Panc1 (cell line): ENCODE measurements at regions not wholly inside any gene's neighbourhood (a gene's known extent, or its start where the extent isn't known, plus 50 kb on each side); places are given as distances from the start of the nearest gene placed in this dataset.

Experiments
- ATAC-seq: fragments of 200-7000 bp; cut with Tn5 transposase; 2 replicates; pipeline ENCODE4 v1.9.1; 2020; ENCODE audit warnings: mild to moderate bottlenecking, moderate library complexity
- BruUV-seq: library from RNA; stranded (reverse); fragments of 400-500 nt; replicated peaks from 2 replicates; lab custom pipeline; 2021; lab: Mats Ljungman, UMichigan
- CTCF ChIA-PET: fragments of 300-600 bp; sonication (Branson Sonifier 250); formaldehyde crosslinking; loops from one replicate; lab custom pipeline; 2022; ENCODE audit warnings: antibody characterized with exemption; lab: Charles Lee
- POLR2A ChIA-PET: fragments of 300-600 bp; sonication (Branson Sonifier 250); formaldehyde crosslinking; loops from one replicate; lab custom pipeline; 2022; ENCODE audit warnings: antibody characterized with exemption; lab: Charles Lee
- DNase-seq: peaks from one replicate; pipeline ENCODE4 v3.0.0-alpha.2; 2010; ENCODE audit warnings: low read depth, low spot score
- H3K27ac ChIP-seq: 2 replicates; pipeline ENCODE4 v1.5.1; 2011; ENCODE audit warnings: mild to moderate bottlenecking, low read length, inconsistent platforms
- H3K27me3 ChIP-seq: fragments of 200-500 bp; sonication (Bioruptor generic); 2 replicates; pipeline ENCODE4 v1.6.0; 2014; ENCODE audit warnings: low read length, inconsistent platforms; ENCODE audit not compliant: control insufficient read depth, insufficient read depth
- H3K36me3 ChIP-seq: fragments of 200-500 bp; sonication (Bioruptor generic); 2 replicates; pipeline ENCODE4 v1.5.1; 2014; ENCODE audit warnings: inconsistent platforms, mild to moderate bottlenecking, low read length, moderate library complexity; ENCODE audit not compliant: control insufficient read depth, insufficient read depth
- H3K4me1 ChIP-seq: 2 replicates; pipeline ENCODE4 v1.5.1; 2011; ENCODE audit warnings: inconsistent platforms, mild to moderate bottlenecking, low read length, moderate library complexity; ENCODE audit not compliant: control insufficient read depth, insufficient read depth
- H3K4me3 ChIP-seq, 2 experiments: 2 replicates each; pipeline ENCODE4 v1.5.1; 2011 to 2012; ENCODE audit warnings: low read depth in 2 of 2, low read length in 2 of 2, mild to moderate bottlenecking in 2 of 2, inconsistent platforms in 1 of 2, moderate library complexity in 1 of 2
- H3K9me3 ChIP-seq: fragments of 200-500 bp; sonication (Bioruptor generic); 2 replicates; pipeline ENCODE4 v1.5.1; 2014; ENCODE audit warnings: low read depth, mild to moderate bottlenecking, inconsistent platforms, low read length, moderate library complexity; ENCODE audit not compliant: control insufficient read depth, insufficient read depth
- CTCF ChIP-seq: fragments of 450-650 bp; IDR thresholded peaks from 2 replicates; pipeline ENCODE4 v1.5.1; 2017; ENCODE audit warnings: mild to moderate bottlenecking
- POLR2AphosphoS5 ChIP-seq: IDR thresholded peaks from 2 replicates; pipeline ENCODE4 v1.6.1; 2012; ENCODE audit warnings: mild to moderate bottlenecking, low read depth, low read length, moderate library complexity
- REST ChIP-seq, 2 experiments: IDR thresholded peaks; 2 replicates each; pipeline ENCODE4 v1.6.1; 2011 to 2012; ENCODE audit warnings: low read depth in 2 of 2, control low read depth in 1 of 2, low read length in 1 of 2, mild to moderate bottlenecking in 1 of 2, moderate library complexity in 1 of 2; ENCODE audit not compliant: insufficient read depth in 1 of 2
- SIN3A ChIP-seq: IDR thresholded peaks from 2 replicates; pipeline ENCODE4 v1.6.1; 2012; ENCODE audit warnings: low read depth, mild to moderate bottlenecking, low read length, moderate library complexity, borderline replicate concordance; ENCODE audit not compliant: insufficient read depth
- TCF7L2 ChIP-seq: IDR thresholded peaks from 2 replicates; pipeline ENCODE4 v1.6.1; 2011; ENCODE audit warnings: mild to moderate bottlenecking, low read depth, low read length, inconsistent platforms
- in situ Hi-C: cut with HindIII; loops from 2 replicates; pipeline ENCODE4 v1.10.0; 2016; ENCODE audit warnings: low sequenced_read_pairs, low pct_unique_long_range_greater_than_20kb
- intact Hi-C: fragments of 100-400 bp; cut with micrococcal nuclease; formaldehyde crosslinking; loops from one replicate; pipeline ENCODE4 v1.10.0; 2022; ENCODE audit not compliant: unreplicated experiment

GRCh38 chrX:40818236-40818635, 82.9 kb upstream of the MED14 start:
- in situ Hi-C loops = no loop called here
- CTCF ChIA-PET = interaction anchor here (0.5 kb wide), 1 partner anchor 24 kb away, joined by 7 read pairs; no protein-coding TSS in a partner anchor
- DNase-seq = no peak

GRCh38 chrX:40821780-40822179, 86.4 kb upstream of the MED14 start:
- CTCF ChIA-PET = no interaction called here
- no peak for ATAC-seq
- no peaks in the 10 kb centered on the region for H3K4me1 ChIP-seq
- POLR2A ChIA-PET = no interaction called here
- H3K27ac ChIP-seq = no peak overlapping the region
- no TSS peak for BruUV-seq
- in situ Hi-C loops (no loop called here), intact Hi-C loops (no loop called here)
- no peak overlapping the region for H3K4me3 ChIP-seq
- no peak for DNase-seq
- H3K9me3 ChIP-seq = no peaks in the 10 kb centered on the region
- no peaks in the 10 kb centered on the region for H3K27me3 ChIP-seq
- no peak for TF ChIP-seq POLR2AphosphoS5
- no peak for TF ChIP-seq CTCF
- no peak for TF ChIP-seq SIN3A
- no peak for TF ChIP-seq REST (IDR thresholded peaks at IDR 0.05; ENCODE audit: insufficient read depth in 1 of 2, low read depth in 2 of 2, low read length in 1 of 2)
- no peak for TF ChIP-seq TCF7L2
- no peaks in the 10 kb centered on the region for H3K36me3 ChIP-seq

More at GRCh38 chrX:40818236-40818635, 82.9 kb upstream of the MED14 start:
- H3K9me3 ChIP-seq = no peaks in the 10 kb centered on the region
- no peaks in the 10 kb centered on the region for H3K36me3 ChIP-seq
- POLR2A ChIA-PET = no interaction called here
- ATAC-seq = no peak
- no peaks in the 10 kb centered on the region for H3K4me1 ChIP-seq
- no peak overlapping the region for H3K4me3 ChIP-seq
- H3K27ac ChIP-seq = no peak overlapping the region
- BruUV-seq = no TSS peak
- TF ChIP-seq REST (IDR thresholded peaks at IDR 0.05; ENCODE audit: insufficient read depth in 1 of 2, low read depth in 2 of 2, low read length in 1 of 2) = no peak
- TF ChIP-seq TCF7L2 = no peak
- TF ChIP-seq SIN3A = no peak
- no peak for TF ChIP-seq POLR2AphosphoS5
- no peak for TF ChIP-seq CTCF
- intact Hi-C loops = no loop called here
- H3K27me3 ChIP-seq = no peaks in the 10 kb centered on the region
